Vagina (tissue), 2 donors: ENCODE measurements at regions not wholly inside any gene's neighbourhood (a gene's known extent, or its start where the extent isn't known, plus 50 kb on each side); places are given as distances from the start of the nearest gene placed in this dataset.

Experiments
- DNase-seq, 2 donors: peaks; one replicate each; pipeline ENCODE4 v3.0.0-alpha.2; 2017; ENCODE audit errors: extremely low spot score in 2 of 2
- H3K27ac ChIP-seq: fragments of 200-600 bp; sonication (generic); one replicate; pipeline ENCODE4 v1.5.1; 2019
- H3K27me3 ChIP-seq: fragments of 200-600 bp; sonication (generic); one replicate; pipeline ENCODE4 v1.5.1; 2019
- H3K36me3 ChIP-seq, 2 donors: fragments of 200-600 bp; sonication (generic); one replicate each; pipeline ENCODE4 v1.5.1; 2017 to 2019
- H3K4me1 ChIP-seq: fragments of 200-600 bp; sonication (generic); one replicate; pipeline ENCODE4 v1.5.1; 2019
- H3K4me3 ChIP-seq, 2 donors: fragments of 200-600 bp; sonication (generic); 1 replicate in 1 of 2; 2 replicates in 1 of 2; pipeline ENCODE4 v1.5.1; 2016 to 2019
- H3K9me3 ChIP-seq: fragments of 200-600 bp; sonication (generic); one replicate; pipeline ENCODE4 v1.5.1; 2019
- CTCF ChIP-seq, 3 experiments: fragments of 450-650 bp in 2 of 3; fragments of 200-600 bp in 1 of 3; sonication (generic) in 1 of 3; IDR thresholded peaks; one replicate each; pipeline ENCODE4 v1.5.1; 2017 to 2019; ENCODE audit warnings: antibody characterized with exemption in 3 of 3, mild to moderate bottlenecking in 2 of 3, moderate library complexity in 2 of 3
- POLR2A ChIP-seq, 2 donors: fragments of 450-650 bp; IDR thresholded peaks; one replicate each; pipeline ENCODE4 v1.6.1; 2017; ENCODE audit warnings: antibody characterized with exemption in 2 of 2, mild to moderate bottlenecking in 2 of 2, moderate library complexity in 2 of 2
- POLR2AphosphoS5 ChIP-seq, 2 donors: sonication (generic); formaldehyde crosslinking; IDR thresholded peaks; one replicate each; pipeline ENCODE4 v1.9.0; 2017; ENCODE audit warnings: antibody characterized with exemption in 2 of 2, mild to moderate bottlenecking in 2 of 2, low read depth in 1 of 2; ENCODE audit not compliant: insufficient read depth in 1 of 2
- intact Hi-C: fragments of 100-400 bp; cut with DNase I; formaldehyde crosslinking; loops from one replicate; pipeline ENCODE4 v1.15.1; 2023

GRCh38 chrX:63430026-63430425 is 78.9 kb upstream of the SPIN4 start:
- Histone ChIP-seq H3K27me3 (no peaks in the 10 kb centered on the region), H3K4me1 (no peaks in the 10 kb centered on the region), H3K4me3 (no peak overlapping the region), H3K36me3 (no peaks in the 10 kb centered on the region), H3K27ac (no peak overlapping the region), H3K9me3 (no peaks in the 10 kb centered on the region)
- DNase-seq, result no peak
- intact Hi-C loops, result no loop called here
- TF ChIP-seq POLR2AphosphoS5 (IDR thresholded peaks at IDR 0.05; ENCODE audit: insufficient read depth in 1 of 2, low read depth in 1 of 2) (no peak), POLR2A (IDR thresholded peaks at IDR 0.05) (no peak)

- intact Hi-C loops, result no loop called here
- Histone ChIP-seq H3K4me1 (no peaks in the 10 kb centered on the region), H3K36me3 (no peaks in the 10 kb centered on the region), H3K4me3 (no peak overlapping the region), H3K27me3 (no peaks in the 10 kb centered on the region), H3K27ac (no peak overlapping the region), H3K9me3 (no peaks in the 10 kb centered on the region)
- TF ChIP-seq POLR2AphosphoS5 (IDR thresholded peaks at IDR 0.05; ENCODE audit: insufficient read depth in 1 of 2, low read depth in 1 of 2) (no peak), CTCF (IDR thresholded peaks at IDR 0.05) (no peak), POLR2A (IDR thresholded peaks at IDR 0.05) (no peak)
- DNase-seq, result no peak
Measured at GRCh38 chrX:63428348-63428747, 77.2 kb upstream of the SPIN4 start.

GRCh38 chrX:63426519-63426918 is 75.4 kb upstream of the SPIN4 start:
- DNase-seq, result no peak
- intact Hi-C loops, result no loop called here

GRCh38 chrX:63424063-63424462 is 72.9 kb upstream of the SPIN4 start:
- intact Hi-C loops, result no loop called here
- Histone ChIP-seq H3K4me1 (no peaks in the 10 kb centered on the region), H3K36me3 (no peaks in the 10 kb centered on the region), H3K27ac (no peak overlapping the region), H3K4me3 (no peak overlapping the region), H3K9me3 (no peaks in the 10 kb centered on the region), H3K27me3 (no peaks in the 10 kb centered on the region)
- no peak for DNase-seq
- TF ChIP-seq CTCF (IDR thresholded peaks at IDR 0.05) (no peak), POLR2A (IDR thresholded peaks at IDR 0.05) (no peak), POLR2AphosphoS5 (IDR thresholded peaks at IDR 0.05; ENCODE audit: insufficient read depth in 1 of 2, low read depth in 1 of 2) (no peak)

More at GRCh38 chrX:63426519-63426918, 75.4 kb upstream of the SPIN4 start:
- Histone ChIP-seq H3K27me3 (no peaks in the 10 kb centered on the region), H3K27ac (no peak overlapping the region), H3K4me1 (no peaks in the 10 kb centered on the region), H3K9me3 (no peaks in the 10 kb centered on the region), H3K4me3 (no peak overlapping the region), H3K36me3 (no peaks in the 10 kb centered on the region)
- no peak for TF ChIP-seq POLR2A (IDR thresholded peaks at IDR 0.05)
- no peak for TF ChIP-seq POLR2AphosphoS5 (IDR thresholded peaks at IDR 0.05; ENCODE audit: insufficient read depth in 1 of 2, low read depth in 1 of 2)
- TF ChIP-seq CTCF (IDR thresholded peaks at IDR 0.05), result no peak

GRCh38 chrX:63421411-63421810 is 70.3 kb upstream of the SPIN4 start:
- intact Hi-C loops, result no loop called here
- no peak overlapping the region for H3K27ac ChIP-seq
- H3K4me1 ChIP-seq, result no peaks in the 10 kb centered on the region
- H3K9me3 ChIP-seq, result no peaks in the 10 kb centered on the region
- no peak for DNase-seq
- TF ChIP-seq POLR2A (IDR thresholded peaks at IDR 0.05), result no peak
- no peak for TF ChIP-seq CTCF (IDR thresholded peaks at IDR 0.05)
- TF ChIP-seq POLR2AphosphoS5 (IDR thresholded peaks at IDR 0.05; ENCODE audit: insufficient read depth in 1 of 2, low read depth in 1 of 2), result no peak
- H3K4me3 ChIP-seq, result no peak overlapping the region
- H3K27me3 ChIP-seq, result no peaks in the 10 kb centered on the region
- H3K36me3 ChIP-seq, result no peaks in the 10 kb centered on the region
